ENCODE measurements at regions not wholly inside any gene's neighbourhood (a gene's known extent, or its start where the extent isn't known, plus 50 kb on each side); places are given as distances from the start of the nearest gene placed in this dataset.

- TF ChIP-seq POLR2A (IDR thresholded peaks at IDR 0.05; ENCODE audit: low read length) = no peak
- TF ChIP-seq GATA1 (IDR thresholded peaks at IDR 0.05; ENCODE audit: low read depth, low read length) = no peak
Observed at GRCh38 chr7:84469034-84469433, 274.4 kb upstream of the SEMA3A start.
